Activated gamma-delta T cell treated with anti-CD3 and anti-CD28 coated beads, Interleukin-2, amount 50 U/mL, for 16 hours (primary cell): ENCODE measurements at regions not wholly inside any gene's neighbourhood (a gene's known extent, or its start where the extent isn't known, plus 50 kb on each side); places are given as distances from the start of the nearest gene placed in this dataset.

Experiments
- DNase-seq: peaks from one replicate; pipeline ENCODE4 v3.0.0-alpha.2; 2020; ENCODE audit warnings: low read depth

DNA sequence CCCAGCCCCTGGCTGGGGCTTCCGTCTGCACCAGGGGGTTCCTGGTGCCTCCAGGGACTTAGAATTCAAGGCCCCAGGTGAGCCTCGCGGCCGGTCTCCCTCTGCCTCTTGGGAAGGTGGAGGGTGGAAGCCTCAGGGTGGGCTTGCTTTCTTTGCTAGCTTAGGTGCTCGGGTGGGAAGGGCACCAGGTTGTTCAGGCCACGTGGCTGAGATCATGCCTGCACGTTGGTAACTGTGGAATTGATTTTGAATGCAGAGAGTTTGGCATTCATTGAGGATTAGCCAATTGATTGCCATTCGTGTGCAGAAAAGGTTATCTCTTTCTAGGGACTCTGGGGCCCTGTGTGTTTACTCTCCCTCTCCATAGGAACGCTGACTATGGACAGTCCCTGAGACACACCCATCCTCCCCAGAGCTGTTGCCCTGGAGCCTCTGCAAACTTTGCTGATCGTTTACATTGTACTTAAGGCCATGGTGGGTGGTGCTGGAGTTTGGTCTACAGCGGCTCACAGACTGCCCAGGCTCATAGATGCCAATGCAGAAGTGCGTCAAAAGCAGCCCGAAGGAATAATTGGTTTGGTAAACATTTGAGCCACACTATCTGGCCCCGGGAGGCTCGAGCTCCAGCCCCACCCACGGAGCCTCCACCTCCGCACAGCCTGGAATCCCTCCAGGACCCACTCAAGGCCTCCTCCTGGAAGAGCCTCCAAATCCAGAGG is 1457.7 kb downstream of the BRD1 start:
- DNase-seq = no peak

DNA sequence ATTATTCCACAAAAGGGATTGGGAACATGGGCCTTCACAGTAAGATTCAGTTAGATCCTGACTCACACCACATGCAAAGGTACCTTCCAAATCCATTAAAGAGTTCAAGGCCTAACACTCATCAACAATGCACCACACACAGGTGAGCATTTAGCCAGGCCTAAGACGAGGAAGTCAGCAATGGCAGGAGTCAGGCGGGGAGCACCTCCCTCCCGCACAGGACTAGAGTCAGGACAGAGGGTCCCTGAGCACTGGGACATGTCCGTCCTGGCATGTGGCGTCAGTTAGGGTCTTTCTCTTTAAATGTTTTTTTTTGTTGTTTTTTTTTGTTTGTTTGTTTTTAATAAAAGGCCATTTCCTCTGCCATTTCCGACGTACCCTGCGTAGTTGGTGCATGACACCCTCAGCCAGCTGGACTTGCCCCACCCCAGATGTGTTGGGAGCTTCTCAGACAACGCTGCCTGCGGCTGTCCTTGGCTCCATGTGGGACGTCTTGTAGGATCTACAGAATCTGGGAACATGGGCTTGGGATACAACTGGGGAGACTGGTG is 1458.6 kb downstream of the BRD1 start:
- DNase-seq = no peak

DNA sequence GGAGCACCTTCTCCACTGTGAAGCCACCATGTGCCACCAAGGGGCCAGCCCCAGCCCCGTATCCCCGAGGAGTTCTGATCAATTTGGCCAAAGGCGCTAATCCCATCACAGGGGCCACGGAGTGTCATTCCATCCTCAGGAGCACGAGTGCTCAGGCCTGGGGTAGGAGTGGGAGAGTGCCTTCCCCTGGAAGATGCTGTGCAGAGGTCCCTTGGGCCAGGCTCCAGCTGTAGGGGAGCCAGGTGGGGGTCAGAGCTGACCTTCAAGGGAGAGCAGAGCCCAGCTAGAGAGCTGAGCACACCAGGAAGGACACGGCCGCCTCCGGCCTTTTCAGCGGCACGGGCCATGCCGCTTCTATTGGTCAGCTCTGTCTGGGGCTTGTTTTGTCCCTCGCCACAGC is 1459.9 kb downstream of the BRD1 start:
- no peak for DNase-seq

- no peak for DNase-seq
Measured at GRCh38 chr22:48366591-48366990, 1461.1 kb downstream of the BRD1 start.

DNA sequence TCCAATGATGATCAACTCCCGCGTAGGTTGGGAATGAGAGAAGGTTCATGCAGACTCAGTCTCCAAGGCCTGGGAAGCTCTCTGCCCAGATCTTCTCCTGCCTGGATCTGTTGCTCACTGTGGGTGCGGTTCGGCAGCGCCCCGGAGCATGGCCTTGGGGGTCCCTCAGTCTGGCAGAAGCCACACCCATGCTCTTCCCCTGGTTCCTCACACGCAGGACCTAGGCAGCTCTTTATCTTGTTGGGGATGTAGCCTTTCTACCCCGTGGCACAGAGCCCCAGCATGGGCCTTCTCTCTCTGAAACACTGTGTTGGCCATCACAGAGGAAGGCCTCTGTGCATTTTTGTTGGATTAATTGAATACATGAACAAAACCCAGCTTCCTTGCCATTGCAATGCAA is 1461.6 kb downstream of the BRD1 start:
- no peak for DNase-seq

GRCh38 chr22:48365386-48365785 is 1462.3 kb downstream of the BRD1 start:
- no peak for DNase-seq

DNA sequence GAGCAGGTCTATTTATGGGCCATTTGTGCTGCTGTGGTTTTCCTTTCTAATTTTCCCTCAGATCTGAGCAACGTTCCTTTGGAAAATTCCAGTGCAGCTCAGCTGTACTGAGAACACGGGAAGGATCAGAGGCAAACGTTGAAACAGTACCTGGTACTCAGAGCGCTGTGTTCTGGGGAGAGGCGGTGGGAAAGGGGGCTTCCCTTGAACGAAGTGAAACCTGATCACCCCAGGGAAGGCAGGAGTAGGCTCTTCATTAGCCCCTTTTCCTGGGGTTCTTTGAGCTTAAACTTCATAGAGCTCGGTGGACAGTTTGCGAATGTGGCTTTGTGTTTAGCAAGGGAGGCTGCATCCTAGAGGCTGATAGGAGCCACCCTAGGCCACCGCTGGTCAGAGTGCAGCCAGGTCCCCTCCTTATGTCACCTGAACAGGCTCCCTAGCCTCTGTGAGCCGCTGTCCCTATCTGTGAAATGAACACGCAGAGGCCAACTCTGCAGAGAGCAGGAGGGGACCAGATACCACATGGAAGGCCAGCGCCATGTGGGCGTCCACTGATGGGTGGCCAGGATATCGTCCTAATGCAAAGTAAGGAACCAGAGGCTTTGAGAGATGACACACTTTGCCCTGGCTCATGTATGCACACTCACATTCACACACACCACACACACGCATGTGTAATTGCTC is 1464.8 kb downstream of the BRD1 start:
- DNase-seq = no peak

GRCh38 chr22:48361099-48361639 is 1466.5 kb downstream of the BRD1 start:
- no peak for DNase-seq

DNA sequence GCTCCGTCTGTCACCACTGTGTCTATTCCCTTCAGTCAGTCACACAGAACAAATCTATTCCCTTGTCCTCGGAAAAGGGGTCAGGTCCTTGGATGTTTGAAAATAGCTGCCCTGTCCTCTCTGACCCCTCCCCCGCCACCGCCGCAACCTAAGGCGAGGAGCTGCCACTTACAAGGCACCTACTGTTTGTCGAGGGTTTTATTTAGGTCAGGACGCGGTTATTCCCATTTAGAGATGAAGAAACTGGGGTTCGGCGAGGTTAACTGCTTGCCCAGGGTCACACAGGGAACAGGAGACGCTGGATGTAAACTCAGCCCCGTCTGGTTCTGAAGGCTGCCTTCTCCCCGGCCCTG is 1468.1 kb downstream of the BRD1 start:
- no peak for DNase-seq

DNA sequence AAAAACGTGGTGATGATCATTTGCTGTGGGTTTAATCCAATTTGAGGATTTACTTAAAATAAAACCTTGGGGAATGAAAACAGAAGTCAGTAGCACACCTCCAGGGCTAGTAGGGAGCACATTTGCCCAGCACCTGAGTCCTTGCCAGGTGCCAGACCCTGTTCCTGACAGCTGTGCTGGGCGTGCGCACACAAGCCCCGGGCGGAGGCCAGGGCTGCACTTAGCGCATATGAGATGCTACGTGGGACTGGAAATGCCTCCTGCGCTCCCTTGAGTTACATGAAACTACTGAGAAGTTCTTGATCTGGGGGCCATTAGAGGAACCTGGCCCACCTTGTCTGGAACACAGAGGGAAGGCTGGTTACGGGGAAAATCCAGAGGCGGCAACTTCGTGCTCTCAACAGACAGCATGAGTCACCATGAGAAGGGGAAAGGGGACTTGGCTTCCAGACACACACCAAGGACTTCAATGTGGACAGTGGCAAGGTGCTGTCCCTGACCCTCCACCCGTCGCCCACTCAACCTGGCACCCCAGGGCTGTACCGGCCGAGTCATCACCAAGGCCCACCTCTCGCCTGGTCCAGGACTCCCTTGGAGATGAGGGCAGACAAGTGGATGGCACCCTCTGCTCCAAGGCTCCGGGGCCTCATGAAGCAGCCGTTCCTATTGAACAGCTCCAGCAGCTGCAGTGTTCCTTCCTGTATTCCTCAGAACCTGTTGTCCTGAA is 1468.6 kb downstream of the BRD1 start:
- DNase-seq = no peak

GRCh38 chr22:48357961-48358360 is 1469.7 kb downstream of the BRD1 start:
- no peak for DNase-seq

GRCh38 chr22:48357196-48357595 is 1470.5 kb downstream of the BRD1 start:
- no peak for DNase-seq

GRCh38 chr22:48356731-48357130 is 1470.9 kb downstream of the BRD1 start:
- no peak for DNase-seq

DNA sequence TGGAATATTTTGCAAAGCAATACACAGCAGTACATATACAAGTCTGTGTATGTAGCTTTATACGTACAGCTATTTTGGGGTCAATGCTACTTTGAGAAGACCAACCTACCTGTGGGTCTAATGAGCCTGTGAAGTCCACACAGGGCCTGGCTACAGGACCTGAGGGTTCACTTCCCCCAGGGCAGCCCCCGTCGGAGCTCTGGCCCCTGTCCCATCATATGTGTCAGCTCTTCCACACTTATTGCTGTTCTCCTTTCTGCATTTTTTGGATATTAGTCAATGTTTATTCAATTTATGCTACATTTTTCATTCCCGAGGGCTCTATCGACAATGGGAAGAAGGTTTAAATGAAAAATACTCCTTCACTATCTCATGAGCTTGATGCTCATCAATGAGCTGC is 1473.6 kb downstream of the BRD1 start:
- no peak for DNase-seq

DNA sequence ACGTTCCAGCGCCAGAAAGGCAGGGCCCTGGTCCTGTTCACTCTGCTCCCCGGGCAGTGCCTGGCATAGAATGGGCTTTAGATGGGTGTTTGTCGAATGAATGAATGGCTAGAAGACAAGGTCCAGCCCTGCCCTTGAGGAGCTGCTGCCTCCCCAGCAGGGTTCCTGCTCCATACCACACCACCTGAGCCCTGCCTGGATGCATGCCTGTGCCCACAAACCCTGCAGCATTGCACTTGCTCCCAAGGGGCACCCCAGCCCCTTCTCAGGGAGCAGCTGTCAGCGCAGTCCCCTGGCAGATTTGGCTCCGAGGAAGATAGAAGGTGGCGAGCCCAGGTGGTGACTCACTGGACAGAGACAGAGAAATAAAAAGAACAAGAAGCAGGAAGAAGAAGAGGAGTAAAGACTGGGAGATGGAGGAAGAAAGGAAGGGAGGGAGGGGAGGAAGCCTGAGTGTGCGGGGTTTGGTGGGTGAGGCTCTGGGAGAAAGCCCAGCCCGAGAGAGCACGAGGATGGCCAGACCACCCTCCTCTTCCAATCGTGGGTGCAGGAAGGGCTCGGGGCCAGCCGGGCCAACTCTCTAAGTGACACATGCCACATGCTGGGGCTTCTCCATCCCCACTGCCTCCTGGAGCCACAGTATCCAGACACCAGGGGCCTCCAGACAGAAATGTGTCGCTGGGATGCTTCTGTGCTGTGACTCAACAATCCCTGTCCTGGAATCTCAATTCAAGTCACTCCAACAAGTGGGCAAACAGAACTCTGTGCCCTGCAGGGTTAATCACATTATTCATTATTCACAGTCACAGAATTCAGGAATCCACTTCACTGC is 1474.3 kb downstream of the BRD1 start:
- no peak for DNase-seq

- DNase-seq = no peak
Measured at GRCh38 chr22:48352086-48352911, 1475.4 kb downstream of the BRD1 start.

DNA sequence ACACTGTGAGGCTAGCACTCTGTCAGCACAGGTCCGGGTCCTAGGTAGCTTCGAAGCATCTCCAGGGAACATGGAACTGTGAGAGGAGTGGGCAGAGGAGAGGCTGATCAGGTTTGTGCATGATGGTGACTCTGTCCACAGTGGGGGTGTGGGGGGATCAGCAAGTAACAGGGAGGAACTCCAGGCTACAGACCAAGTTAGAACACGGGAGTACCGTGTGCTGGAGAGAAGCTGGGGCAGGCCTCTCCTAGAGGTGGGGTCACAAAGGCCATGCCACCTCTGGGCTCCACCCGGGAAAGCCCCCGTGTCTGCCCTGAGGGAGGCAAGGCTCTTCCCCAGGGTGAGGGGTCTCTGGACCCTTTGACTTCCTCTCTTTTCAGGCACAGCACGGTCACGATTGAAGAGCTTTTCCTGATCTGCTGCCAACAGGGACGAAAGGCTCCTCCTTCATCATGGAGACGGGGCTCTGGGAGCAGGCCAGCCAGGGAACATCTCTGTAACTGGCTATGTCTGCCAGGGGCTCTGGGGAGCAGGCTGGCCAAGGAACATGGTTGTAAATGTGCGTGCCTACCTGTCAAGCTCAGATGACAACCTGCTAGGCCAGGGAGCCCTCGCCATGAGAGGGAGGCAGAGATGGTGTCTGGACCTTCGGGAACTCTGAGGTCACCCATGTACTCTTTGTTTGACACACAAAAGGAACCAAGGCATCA is 1476.1 kb downstream of the BRD1 start:
- DNase-seq = no peak

DNA sequence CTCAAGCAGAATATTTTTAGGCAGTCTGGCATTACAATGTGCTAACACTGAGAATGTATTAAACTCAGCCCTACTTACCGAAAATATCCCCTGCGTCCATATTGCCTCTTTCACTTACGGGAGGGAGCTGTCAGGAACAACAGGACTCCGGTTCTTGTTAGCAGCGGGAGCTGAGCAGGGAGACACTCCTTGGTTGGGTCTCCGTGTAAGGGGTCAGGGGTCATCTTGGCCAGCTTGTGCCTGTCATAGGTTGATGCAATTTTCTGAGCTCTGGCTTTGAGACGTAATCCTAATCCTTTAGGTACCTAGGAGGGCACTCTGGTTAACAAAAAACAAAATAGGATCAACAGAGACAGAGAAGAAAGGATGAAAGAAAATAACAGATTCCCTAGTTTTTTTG is 1477.2 kb downstream of the BRD1 start:
- DNase-seq = no peak

GRCh38 chr22:48348855-48349254 is 1478.8 kb downstream of the BRD1 start:
- no peak for DNase-seq

- DNase-seq = no peak
Measured at GRCh38 chr22:48347311-48347710, 1480.4 kb downstream of the BRD1 start.
